ENCODE measurements at regions not wholly inside any gene's neighbourhood (a gene's known extent, or its start where the extent isn't known, plus 50 kb on each side); places are given as distances from the start of the nearest gene placed in this dataset.

GRCh38 chr18:56414357-56414756 lies 224.0 kb downstream of the TXNL1 start:
- ATAC-seq = no peak
- Histone ChIP-seq H3K27ac (no peak overlapping the region), H3K36me3 (ENCODE audit: insufficient read depth in 1 of 2, low read depth in 1 of 2) (no peaks in the 10 kb centered on the region), H3K4me3 (no peak overlapping the region), H3K4me1 (no peaks in the 10 kb centered on the region), H3K9me3 (no peaks in the 10 kb centered on the region), H3K27me3 (ENCODE audit: insufficient read depth in 3 of 3, low read length in 2 of 3) (no peaks in the 10 kb centered on the region)
- 87 to 100% (median 94%) methylated on average over 2 of the region's 2 CpGs for WGBS, 3 donors
- intact Hi-C loops (cut with DNase I) = no loop called here
- DNase-seq = no peak
- TF ChIP-seq CTCF (IDR thresholded peaks at IDR 0.05) = no peak

- Histone ChIP-seq H3K9me3 (no peaks in the 10 kb centered on the region), H3K4me1 (no peaks in the 10 kb centered on the region), H3K4me3 (no peak overlapping the region), H3K36me3 (ENCODE audit: insufficient read depth in 1 of 2, low read depth in 1 of 2) (no peaks in the 10 kb centered on the region), H3K27ac (no peak overlapping the region), H3K27me3 (ENCODE audit: insufficient read depth in 3 of 3, low read length in 2 of 3) (no peaks in the 10 kb centered on the region)
- intact Hi-C loops (cut with DNase I) = no loop called here
- 52 to 65% (median 60%) methylated on average over 3 of the region's 3 CpGs for WGBS, 3 donors
- DNase-seq (no peak), ATAC-seq (no peak)
- TF ChIP-seq CTCF (IDR thresholded peaks at IDR 0.05) = no peak
Observed at GRCh38 chr18:56413862-56414261, 224.5 kb downstream of the TXNL1 start.

- Histone ChIP-seq H3K36me3 (ENCODE audit: insufficient read depth in 1 of 2, low read depth in 1 of 2) (no peaks in the 10 kb centered on the region), H3K4me1 (no peaks in the 10 kb centered on the region), H3K27ac (no peak overlapping the region), H3K27me3 (ENCODE audit: insufficient read depth in 3 of 3, low read length in 2 of 3) (no peaks in the 10 kb centered on the region), H3K4me3 (no peak overlapping the region), H3K9me3 (no peaks in the 10 kb centered on the region)
- ATAC-seq (no peak), DNase-seq (no peak)
- intact Hi-C loops (cut with DNase I) = no loop called here
- WGBS, 3 donors = 93 to 100% (median 96%) methylated on average over 1 of the region's 1 CpG
- no peak for TF ChIP-seq CTCF (IDR thresholded peaks at IDR 0.05)
Observed at GRCh38 chr18:56412951-56413350, 225.4 kb downstream of the TXNL1 start.

- H3K4me3 ChIP-seq = no peak overlapping the region
- no peak for TF ChIP-seq CTCF (IDR thresholded peaks at IDR 0.05)
- no peaks in the 10 kb centered on the region for H3K9me3 ChIP-seq
- no peak overlapping the region for H3K27ac ChIP-seq
- no peaks in the 10 kb centered on the region for H3K36me3 ChIP-seq (ENCODE audit: insufficient read depth in 1 of 2, low read depth in 1 of 2)
- peaks cover 0 to 3% (median 0%) of the 10 kb centered on the region in 3 donors for H3K27me3 ChIP-seq (ENCODE audit: insufficient read depth in 3 of 3, low read length in 2 of 3)
- no peaks in the 10 kb centered on the region for H3K4me1 ChIP-seq
- no peak for DNase-seq
- intact Hi-C loops (cut with DNase I) = no loop called here
- no peak for ATAC-seq
Observed at GRCh38 chr18:56409736-56410135, 228.7 kb downstream of the TXNL1 start.

- TF ChIP-seq CTCF (IDR thresholded peaks at IDR 0.05) = no peak
- no peak for ATAC-seq
- Histone ChIP-seq H3K4me3 (no peak overlapping the region), H3K9me3 (no peaks in the 10 kb centered on the region), H3K4me1 (no peaks in the 10 kb centered on the region), H3K27ac (no peak overlapping the region), H3K27me3 (ENCODE audit: insufficient read depth in 3 of 3, low read length in 2 of 3) (peaks cover 0 to 3% (median 0%) of the 10 kb centered on the region in 3 donors), H3K36me3 (ENCODE audit: insufficient read depth in 1 of 2, low read depth in 1 of 2) (no peaks in the 10 kb centered on the region)
- WGBS, 3 donors = 67 to 80% (median 68%) methylated on average over 4 of the region's 4 CpGs
- DNase-seq = no peak
- intact Hi-C loops (cut with DNase I) = no loop called here
Observed at GRCh38 chr18:56407646-56408180, 230.7 kb downstream of the TXNL1 start.

Data from psoas muscle (tissue), 7 donors.